HL-60 (cell line): ENCODE measurements at regions not wholly inside any gene's neighbourhood (a gene's known extent, or its start where the extent isn't known, plus 50 kb on each side); places are given as distances from the start of the nearest gene placed in this dataset.

Experiments used
- DNase-seq, 2 experiments: peaks; one replicate each; pipeline ENCODE4 v3.0.0-alpha.2; 2010 to 2020; ENCODE audit warnings: low read depth in 1 of 2, low spot score in 1 of 2
- H3K27ac ChIP-seq: fragments of 250-450 bp; sonication (Bioruptor Pico); replicated peaks from 2 replicates; pipeline ENCODE4 v1.5.1; 2020; ENCODE audit warnings: mild to moderate bottlenecking, moderate library complexity
- H3K27me3 ChIP-seq: fragments of 250-450 bp; sonication (Bioruptor Pico); 2 replicates; pipeline ENCODE4 v1.5.1; 2021; ENCODE audit warnings: mild to moderate bottlenecking, moderate library complexity; ENCODE audit not compliant: insufficient read depth, poor library complexity, severe bottlenecking
- H3K4me3 ChIP-seq: replicated peaks from 2 replicates; pipeline ENCODE4 v1.5.1; 2011; ENCODE audit warnings: mild to moderate bottlenecking, control low read depth, low read length; ENCODE audit not compliant: insufficient read depth
- GABPA ChIP-seq: IDR thresholded peaks from 2 replicates; pipeline ENCODE4 v1.6.1; 2012; ENCODE audit warnings: low read depth
- POLR2AphosphoS5 ChIP-seq: IDR thresholded peaks from 2 replicates; pipeline ENCODE4 v1.6.1; 2012; ENCODE audit warnings: low read depth
- SPI1 ChIP-seq: IDR thresholded peaks from 2 replicates; pipeline ENCODE4 v1.6.1; 2012; ENCODE audit warnings: low read depth, mild to moderate bottlenecking, borderline replicate concordance
- TF ChIP-seq, protein P1 (sequence below): IDR thresholded peaks from one replicate; pipeline ENCODE4 v1.5.1; 2011; ENCODE audit warnings: low read length, control low read depth, inconsistent platforms; ENCODE audit not compliant: insufficient read depth
- TF ChIP-seq, protein P2 (sequence below): IDR thresholded peaks from 2 replicates; pipeline ENCODE4 v1.6.1; 2012; ENCODE audit warnings: low read depth; ENCODE audit not compliant: insufficient replicate concordance

DNA sequence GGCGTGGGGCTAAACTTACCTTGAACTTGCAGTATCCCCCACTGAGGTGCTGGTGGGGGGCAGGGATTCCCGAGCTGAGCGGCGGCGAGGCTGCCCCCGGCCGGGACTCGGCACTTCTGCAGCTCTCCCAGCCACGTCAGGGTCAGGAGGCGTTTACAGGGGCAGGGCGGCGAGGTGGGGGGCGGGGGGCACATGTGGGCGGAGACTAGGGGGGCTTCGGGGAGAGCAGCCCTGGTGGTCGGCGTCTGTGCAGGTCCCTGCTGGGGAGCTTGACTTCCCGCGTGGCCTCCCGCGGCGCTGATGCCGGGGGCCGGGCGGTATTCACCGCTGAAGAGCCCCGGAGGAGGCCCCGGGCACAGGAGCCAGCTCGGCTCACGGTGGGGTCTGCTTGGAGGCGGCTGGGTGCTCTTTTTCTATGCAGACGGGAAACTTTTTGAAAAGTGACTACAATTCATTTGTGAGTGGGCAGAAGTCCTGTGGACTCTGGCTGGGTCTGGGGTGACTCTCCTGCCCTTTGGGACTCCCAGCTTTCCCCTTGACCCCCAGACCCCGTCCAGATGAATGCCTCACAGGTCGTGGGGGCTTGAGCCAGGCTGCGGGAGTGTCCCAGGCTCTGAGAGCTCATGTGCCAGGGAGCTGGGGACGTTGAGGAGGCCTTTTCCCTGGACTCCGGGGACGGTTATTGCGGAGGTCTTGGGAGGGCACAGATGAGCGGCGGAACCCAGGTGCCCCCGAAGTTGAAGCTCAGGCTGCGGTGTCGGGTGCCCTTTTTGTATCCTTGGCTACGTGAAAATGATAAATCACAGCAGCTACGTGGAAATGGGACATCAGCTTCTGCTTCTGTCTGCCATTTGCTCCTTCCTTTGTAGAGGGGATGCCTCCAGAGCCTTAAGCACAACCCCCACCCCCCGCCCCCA, 75.9 kb upstream of the GATA5 start:
- H3K27me3 ChIP-seq = peaks cover 59% of the 10 kb centered on the region

DNA sequence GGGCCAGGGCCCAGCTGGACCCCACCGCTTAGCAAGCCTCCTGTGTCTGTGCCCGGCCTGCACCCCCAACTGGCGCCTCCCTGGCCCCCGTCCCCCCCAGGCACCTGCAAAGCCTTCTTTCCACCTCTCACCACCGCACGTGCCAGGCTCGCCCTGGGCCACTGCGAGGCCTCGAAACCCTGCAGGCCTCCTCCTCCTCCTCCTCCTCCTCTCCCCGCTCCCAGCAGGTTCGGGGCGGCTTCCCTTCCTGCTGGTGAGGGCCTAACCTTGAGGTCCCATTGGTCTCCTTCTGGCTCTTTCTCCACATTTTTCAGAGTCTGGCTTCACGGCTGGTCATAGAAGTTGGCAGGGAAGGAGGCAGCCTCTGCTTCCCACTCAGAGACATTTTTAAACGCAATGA, 76.8 kb upstream of the GATA5 start:
- Histone ChIP-seq H3K27me3 (peaks cover 59% of the 10 kb centered on the region), H3K4me3 (no peak overlapping the region), H3K27ac (no peak overlapping the region)
- DNase-seq = no peak
- no peak for TF ChIP-seq GABPA
- TF ChIP-seq SPI1 = no peak
- no peak for TF ChIP-seq POLR2AphosphoS5
- TF ChIP-seq, protein P1, sequence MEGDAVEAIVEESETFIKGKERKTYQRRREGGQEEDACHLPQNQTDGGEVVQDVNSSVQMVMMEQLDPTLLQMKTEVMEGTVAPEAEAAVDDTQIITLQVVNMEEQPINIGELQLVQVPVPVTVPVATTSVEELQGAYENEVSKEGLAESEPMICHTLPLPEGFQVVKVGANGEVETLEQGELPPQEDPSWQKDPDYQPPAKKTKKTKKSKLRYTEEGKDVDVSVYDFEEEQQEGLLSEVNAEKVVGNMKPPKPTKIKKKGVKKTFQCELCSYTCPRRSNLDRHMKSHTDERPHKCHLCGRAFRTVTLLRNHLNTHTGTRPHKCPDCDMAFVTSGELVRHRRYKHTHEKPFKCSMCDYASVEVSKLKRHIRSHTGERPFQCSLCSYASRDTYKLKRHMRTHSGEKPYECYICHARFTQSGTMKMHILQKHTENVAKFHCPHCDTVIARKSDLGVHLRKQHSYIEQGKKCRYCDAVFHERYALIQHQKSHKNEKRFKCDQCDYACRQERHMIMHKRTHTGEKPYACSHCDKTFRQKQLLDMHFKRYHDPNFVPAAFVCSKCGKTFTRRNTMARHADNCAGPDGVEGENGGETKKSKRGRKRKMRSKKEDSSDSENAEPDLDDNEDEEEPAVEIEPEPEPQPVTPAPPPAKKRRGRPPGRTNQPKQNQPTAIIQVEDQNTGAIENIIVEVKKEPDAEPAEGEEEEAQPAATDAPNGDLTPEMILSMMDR = no peak
- TF ChIP-seq, protein P2, sequence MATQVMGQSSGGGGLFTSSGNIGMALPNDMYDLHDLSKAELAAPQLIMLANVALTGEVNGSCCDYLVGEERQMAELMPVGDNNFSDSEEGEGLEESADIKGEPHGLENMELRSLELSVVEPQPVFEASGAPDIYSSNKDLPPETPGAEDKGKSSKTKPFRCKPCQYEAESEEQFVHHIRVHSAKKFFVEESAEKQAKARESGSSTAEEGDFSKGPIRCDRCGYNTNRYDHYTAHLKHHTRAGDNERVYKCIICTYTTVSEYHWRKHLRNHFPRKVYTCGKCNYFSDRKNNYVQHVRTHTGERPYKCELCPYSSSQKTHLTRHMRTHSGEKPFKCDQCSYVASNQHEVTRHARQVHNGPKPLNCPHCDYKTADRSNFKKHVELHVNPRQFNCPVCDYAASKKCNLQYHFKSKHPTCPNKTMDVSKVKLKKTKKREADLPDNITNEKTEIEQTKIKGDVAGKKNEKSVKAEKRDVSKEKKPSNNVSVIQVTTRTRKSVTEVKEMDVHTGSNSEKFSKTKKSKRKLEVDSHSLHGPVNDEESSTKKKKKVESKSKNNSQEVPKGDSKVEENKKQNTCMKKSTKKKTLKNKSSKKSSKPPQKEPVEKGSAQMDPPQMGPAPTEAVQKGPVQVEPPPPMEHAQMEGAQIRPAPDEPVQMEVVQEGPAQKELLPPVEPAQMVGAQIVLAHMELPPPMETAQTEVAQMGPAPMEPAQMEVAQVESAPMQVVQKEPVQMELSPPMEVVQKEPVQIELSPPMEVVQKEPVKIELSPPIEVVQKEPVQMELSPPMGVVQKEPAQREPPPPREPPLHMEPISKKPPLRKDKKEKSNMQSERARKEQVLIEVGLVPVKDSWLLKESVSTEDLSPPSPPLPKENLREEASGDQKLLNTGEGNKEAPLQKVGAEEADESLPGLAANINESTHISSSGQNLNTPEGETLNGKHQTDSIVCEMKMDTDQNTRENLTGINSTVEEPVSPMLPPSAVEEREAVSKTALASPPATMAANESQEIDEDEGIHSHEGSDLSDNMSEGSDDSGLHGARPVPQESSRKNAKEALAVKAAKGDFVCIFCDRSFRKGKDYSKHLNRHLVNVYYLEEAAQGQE = no peak

More for the DNA sequence above, 75.9 kb upstream of the GATA5 start:
- H3K27ac ChIP-seq = no peak overlapping the region
- no peak overlapping the region for H3K4me3 ChIP-seq
- no peak for DNase-seq
- TF ChIP-seq SPI1 = no peak
- TF ChIP-seq, protein P2 = no peak
- TF ChIP-seq GABPA = no peak
- TF ChIP-seq, protein P1 = no peak
- TF ChIP-seq POLR2AphosphoS5 = no peak

DNA sequence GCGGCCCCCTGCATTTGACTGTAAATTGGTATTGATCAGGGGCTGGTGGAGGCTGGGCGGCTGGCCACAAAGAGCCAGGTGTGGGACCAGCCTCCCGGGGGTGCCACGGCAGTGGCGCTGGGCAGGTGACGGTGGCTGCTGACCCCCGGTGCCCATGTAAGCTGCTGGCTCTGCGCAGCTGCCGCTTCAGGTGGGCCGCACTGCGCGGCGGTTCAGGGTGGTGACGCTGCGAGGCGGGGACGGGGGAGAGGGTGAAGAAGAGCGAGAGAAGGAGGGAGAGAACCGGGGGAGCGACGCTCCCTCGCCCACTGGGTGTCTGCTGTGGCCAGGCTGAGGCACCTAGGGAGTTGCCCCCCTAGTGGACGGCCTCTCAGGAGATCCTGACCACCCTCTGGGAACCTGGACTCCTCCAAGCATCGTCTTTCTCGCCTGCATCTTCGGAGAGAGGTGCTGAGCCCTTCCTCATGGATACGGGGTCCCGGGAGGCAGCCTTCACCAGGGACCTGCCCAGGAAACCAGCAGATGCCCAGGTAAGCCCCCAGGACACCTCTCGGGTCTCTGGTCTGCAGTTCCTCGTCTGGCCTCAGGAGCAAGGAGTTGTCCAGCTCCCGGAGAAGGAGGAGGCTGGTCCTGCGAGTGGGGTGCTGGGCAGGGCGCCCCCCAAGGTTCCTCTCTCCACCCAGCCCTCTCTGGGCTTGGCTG, 77.5 kb upstream of the GATA5 start:
- Histone ChIP-seq H3K27ac (no peak overlapping the region), H3K4me3 (no peak overlapping the region), H3K27me3 (peaks cover 59% of the 10 kb centered on the region)
- DNase-seq = no peak
- TF ChIP-seq GABPA (no peak), POLR2AphosphoS5 (no peak), SPI1 (no peak)
- TF ChIP-seq, protein P1 = no peak
- TF ChIP-seq, protein P2 = no peak
